Fibroblast of pulmonary artery (primary cell): ENCODE measurements at regions not wholly inside any gene's neighbourhood (a gene's known extent, or its start where the extent isn't known, plus 50 kb on each side); places are given as distances from the start of the nearest gene placed in this dataset.

ENCODE experiments used
- DNase-seq: peaks from one replicate; pipeline ENCODE4 v3.0.0-alpha.2; 2010; ENCODE audit warnings: low read depth
- H3K4me3 ChIP-seq: replicated peaks from 2 replicates; pipeline ENCODE4 v1.5.1; 2011; ENCODE audit warnings: low read depth, mild to moderate bottlenecking, control low read depth, low read length, moderate library complexity
- TF ChIP-seq, protein P1 (sequence below): IDR thresholded peaks from 2 replicates; pipeline ENCODE4 v1.5.1; 2011; ENCODE audit warnings: mild to moderate bottlenecking, control low read depth, low read length, inconsistent platforms; ENCODE audit errors: missing control alignments

DNA sequence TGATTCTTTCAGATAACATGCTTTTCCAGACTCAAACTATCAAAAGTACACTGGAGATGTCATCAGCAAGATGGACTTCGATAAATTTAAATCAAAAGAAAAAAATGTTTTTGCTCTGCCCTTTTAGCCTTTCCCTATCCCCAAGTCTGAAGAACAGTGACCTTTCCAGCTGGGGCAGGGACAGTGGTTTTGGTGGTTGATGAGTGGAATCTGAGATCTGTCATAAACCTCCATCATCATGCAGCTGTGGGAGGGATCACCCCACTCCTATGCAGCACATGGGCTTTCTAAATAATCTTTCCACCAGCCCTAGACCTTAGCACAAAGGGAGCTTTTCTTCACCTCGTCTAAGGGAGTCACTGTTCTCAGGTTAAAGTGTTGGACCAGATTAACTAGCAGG is 869.5 kb upstream of the SOX9 start:
- TF ChIP-seq, protein P1, sequence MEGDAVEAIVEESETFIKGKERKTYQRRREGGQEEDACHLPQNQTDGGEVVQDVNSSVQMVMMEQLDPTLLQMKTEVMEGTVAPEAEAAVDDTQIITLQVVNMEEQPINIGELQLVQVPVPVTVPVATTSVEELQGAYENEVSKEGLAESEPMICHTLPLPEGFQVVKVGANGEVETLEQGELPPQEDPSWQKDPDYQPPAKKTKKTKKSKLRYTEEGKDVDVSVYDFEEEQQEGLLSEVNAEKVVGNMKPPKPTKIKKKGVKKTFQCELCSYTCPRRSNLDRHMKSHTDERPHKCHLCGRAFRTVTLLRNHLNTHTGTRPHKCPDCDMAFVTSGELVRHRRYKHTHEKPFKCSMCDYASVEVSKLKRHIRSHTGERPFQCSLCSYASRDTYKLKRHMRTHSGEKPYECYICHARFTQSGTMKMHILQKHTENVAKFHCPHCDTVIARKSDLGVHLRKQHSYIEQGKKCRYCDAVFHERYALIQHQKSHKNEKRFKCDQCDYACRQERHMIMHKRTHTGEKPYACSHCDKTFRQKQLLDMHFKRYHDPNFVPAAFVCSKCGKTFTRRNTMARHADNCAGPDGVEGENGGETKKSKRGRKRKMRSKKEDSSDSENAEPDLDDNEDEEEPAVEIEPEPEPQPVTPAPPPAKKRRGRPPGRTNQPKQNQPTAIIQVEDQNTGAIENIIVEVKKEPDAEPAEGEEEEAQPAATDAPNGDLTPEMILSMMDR, result no peak
- no peak for DNase-seq
- no peak overlapping the region for H3K4me3 ChIP-seq

DNA sequence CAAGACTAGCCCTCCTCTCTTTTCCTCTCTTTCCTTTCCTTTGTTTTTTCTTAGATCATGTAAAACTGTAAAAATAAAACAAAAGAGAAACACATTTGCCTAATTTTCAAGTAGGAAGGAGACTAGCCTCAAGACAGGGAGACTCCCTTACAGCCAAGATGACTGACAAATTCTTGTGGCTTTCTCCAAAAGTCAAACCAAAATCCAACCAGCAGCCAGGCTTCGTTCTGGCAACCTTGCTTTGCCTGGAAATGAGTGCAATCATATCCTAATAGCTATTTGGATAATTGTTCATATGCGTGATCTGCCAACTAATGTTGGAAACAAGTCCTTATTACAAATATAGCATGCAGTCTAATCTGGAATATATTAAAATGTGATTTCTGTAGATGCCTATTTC is 868.9 kb upstream of the SOX9 start:
- DNase-seq, result no peak
- H3K4me3 ChIP-seq, result no peak overlapping the region
- TF ChIP-seq, protein P1, result no peak

DNA sequence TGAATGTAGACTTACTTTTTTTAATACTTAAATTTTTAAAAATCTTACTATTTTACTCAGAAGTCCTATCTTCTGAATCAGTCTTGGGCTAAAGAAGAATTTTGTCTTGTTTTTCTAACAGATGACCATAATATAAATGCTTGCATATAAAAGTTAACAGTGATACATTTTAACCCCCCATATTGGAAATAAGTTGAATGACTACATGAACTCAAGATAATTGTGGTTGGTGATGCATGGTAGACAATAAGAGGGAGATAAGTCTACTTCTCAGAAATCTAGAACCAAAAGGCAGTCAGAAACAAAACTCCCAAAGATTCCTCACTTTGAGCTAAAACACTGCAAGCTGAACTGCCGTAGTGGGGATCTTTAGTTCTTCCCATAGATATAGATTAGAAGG is 868.4 kb upstream of the SOX9 start:
- DNase-seq, result no peak
- TF ChIP-seq, protein P1, result no peak
- H3K4me3 ChIP-seq, result no peak overlapping the region

DNA sequence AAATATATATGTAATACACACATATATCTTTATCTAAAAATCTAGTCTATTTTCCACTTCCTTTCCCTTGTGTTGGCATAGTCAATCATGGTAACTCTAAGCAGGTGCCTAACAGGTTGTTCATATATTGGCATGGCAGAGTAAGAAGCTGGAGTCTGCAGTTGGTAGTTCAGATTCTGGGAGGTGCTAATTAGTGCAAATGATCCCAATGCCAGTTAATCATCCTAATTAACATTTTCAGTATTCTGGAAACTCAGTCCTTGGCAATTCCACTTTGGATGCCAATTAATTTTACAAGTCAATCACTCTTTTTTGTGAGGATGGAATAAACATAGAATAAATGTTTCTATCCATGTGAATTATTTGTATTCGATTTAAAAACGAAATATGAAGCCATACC is 863.7 kb upstream of the SOX9 start:
- TF ChIP-seq, protein P1, result no peak
- H3K4me3 ChIP-seq, result no peak overlapping the region
- DNase-seq, result no peak

DNA sequence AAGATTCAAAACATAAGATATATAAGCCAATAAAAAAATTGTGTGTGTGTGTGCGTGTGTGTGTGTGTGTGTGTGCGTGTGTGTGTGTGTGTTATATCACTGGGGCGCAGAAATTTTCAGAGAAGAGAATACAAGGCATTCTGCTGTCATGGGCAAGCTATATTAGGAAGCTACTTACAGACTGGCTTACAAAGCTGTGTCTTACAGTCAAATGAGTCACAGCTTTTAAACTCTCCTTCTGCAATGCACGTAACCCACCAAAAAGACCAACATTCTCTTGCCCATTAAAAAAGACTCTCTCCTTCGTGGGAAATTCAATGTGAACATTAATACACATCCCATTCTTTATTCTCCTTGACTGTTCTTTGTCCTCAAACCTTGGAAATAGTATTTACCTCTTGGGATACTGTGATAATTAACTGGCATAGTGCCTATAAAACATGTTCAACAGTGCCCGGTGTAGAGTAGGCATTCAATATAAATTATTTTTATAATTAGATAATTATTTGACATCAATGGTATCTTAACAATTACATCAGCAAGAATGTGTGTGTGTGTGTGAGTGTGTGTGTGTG is 860.4 kb upstream of the SOX9 start:
- TF ChIP-seq, protein P1, result no peak
- DNase-seq, result no peak
- no peak overlapping the region for H3K4me3 ChIP-seq

DNA sequence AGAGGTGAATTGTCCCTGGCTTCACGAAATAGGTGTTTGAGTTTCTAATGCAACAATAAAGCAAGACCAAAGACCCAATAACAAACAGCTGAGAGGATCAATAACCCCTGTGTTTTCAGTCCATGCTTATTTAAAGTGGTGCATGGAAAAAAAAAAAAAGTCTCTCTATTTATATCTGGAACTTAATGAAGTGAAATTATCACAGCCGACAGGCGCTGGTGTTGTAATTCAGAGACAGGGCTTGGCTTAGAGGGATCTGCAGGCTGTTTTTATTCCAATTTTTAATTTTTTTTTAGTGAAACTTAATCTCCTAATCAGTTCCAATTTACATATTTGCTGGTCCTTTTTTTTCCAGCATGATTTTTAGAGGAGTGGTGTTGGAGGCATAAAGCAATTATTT is 858.2 kb upstream of the SOX9 start:
- no peak for DNase-seq
- no peak overlapping the region for H3K4me3 ChIP-seq
- TF ChIP-seq, protein P1, result no peak

DNA sequence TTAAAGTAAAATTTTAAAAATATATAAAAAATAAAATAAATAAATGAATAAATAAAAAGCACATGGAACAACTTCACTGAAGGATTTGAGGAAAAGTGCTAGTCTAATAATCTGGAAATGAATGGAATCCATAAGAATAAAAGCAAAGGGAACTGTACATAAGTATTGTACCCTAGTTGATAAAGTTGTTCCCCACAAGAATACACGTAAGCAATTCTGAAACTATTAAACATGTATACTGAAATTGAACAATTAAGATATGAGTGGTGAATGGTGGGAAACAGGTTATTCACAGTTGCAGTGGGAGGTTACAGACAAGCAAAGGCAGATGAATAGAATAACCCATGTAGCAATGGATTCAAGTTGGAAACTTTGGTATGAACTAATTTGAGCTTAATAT is 853.2 kb upstream of the SOX9 start:
- no peak overlapping the region for H3K4me3 ChIP-seq
- no peak for DNase-seq
- TF ChIP-seq, protein P1, result no peak
